SK-N-DZ (cell line): ENCODE measurements at regions not wholly inside any gene's neighbourhood (a gene's known extent, or its start where the extent isn't known, plus 50 kb on each side); places are given as distances from the start of the nearest gene placed in this dataset.
"Not testable (repeated sequence)": the region's sequence is repeated elsewhere in the genome, so short reads cannot be mapped to it uniquely, and the experiment has no call there.

Experiments used
- DNase-seq: peaks from one replicate; pipeline ENCODE4 v3.0.0-alpha.2; 2015; ENCODE audit warnings: low spot score

DNA sequence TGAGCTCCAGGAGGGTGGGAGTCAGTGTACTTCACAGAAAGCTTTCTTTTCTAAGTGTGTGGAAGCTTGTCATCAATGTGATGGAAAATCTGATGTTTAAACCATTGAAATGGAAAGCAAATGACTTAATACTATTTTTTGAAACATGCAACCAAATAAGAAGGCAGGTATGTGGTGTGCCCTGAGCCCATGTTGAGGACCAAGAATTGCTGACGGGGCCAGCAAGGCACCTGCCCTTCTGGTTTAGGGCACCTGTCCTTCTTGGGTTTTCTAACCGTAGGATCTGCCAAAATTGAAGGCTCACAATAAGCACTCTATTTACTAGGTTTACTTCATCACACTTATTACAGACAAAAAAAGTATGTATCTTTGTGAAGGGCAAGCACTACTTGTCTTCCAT is 537.7 kb downstream of the SOCS6 start:
- DNase-seq, result no peak

DNA sequence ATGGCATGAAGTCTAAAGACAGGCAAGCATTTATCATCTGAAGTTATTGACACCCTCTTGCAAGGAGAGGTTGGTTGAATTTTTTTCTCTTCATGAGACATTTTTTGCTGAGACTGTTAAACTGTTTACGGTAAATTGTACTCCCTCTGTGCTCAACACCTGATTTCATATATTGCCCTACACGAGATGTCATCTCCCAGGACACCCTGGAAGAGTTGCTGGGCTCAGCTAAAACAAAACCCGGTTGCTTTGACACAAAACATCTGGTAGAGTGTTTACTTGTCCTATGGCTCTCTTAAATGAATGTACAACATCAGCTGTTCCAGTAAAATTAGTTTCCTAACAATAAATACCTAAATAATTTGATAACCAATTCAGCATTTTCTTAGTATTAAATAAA is 533.8 kb downstream of the SOCS6 start:
- no peak for DNase-seq

DNA sequence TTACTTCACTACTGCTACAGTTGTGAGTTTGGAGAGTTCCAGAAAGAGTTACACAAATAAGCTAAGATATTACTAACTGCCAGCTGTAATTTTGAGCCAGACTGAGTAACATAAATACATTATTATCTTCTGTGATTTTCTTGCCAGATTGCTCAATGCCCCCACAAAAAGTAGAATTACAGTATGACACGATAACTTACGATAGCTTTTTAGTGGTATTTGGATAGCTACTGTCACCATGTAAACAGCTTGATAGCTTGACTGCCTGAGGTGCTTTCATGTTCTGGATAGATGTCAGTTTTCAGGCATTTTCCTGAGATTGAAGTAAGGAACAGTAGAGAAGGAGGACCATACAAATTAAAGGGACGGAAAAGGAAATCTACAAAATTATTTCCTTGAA is 533.3 kb downstream of the SOCS6 start:
- DNase-seq, result no peak

DNA sequence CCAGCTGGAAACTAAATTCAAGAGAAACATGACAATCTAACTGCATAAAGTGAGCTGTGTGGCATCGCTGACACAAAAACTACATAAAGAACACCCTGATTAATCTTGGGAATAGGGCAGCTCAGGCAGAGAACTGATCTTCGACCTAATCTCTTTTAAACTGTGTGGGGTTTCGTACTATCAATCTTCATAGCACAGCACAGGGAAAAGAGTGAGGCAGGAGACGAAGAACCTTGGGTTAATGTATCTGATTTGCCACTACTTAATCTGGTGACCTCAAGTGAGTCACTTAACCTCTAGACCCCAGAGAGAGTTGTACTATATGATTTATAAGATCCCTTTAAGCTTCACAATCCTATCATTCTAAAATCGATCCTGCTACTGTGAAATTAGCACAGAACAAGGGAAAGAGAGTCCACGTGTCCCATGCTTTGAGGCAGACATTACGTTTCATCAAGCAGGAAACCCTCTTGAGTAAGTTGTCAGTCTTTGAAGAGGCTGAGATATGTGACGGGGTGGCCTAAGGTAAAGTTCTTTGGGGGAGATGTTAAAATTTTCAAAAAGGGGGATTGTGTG is 519.7 kb downstream of the SOCS6 start:
- no peak for DNase-seq

DNA sequence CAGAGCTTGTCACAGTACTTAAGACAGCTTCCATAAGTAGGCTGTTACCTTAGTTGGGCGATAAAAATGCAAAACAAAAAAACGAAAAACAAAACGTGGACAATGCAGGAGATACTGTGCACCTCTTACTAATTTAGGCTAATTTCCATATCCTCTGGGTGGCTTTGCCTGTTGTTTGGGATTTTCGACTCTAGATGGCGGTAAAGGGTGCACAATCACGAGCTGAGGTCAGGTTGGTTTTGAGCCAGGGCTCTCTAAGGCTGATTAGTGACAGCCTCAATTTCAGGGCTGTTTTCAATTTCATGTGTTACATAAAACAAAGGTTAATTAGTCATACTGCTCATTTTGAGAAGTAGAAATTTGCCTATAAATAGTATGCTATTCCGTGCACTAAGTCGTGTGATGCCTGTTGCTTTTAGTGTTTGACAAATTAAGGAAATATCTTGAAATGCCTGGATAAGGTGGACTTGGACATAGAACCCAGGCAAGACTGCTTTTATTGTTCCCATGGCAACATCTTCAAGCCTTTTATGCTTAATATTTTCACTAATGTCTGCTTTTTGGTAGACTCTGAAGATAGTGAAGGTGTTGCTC is 493.1 kb downstream of the SOCS6 start:
- DNase-seq, result peak; percentile 65

DNA sequence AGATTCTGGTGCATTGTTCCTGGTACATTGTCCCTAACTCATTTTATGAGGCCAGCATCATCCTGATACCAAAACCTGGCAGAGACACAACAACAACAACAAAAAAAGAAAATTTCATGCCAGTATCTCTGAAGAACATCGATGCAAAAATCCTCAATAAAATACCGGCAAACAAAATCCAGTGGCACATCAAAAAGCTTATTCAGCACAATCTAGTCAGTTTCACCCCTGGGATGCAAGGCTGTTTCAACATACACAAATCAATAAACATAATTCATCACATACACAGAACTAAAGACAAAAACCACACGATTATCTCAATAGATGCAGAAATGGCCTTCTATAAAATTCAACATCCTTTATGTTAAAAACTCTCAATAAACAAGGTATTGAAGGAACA is 477.4 kb downstream of the SOCS6 start:
- not testable (repeated sequence) for DNase-seq

DNA sequence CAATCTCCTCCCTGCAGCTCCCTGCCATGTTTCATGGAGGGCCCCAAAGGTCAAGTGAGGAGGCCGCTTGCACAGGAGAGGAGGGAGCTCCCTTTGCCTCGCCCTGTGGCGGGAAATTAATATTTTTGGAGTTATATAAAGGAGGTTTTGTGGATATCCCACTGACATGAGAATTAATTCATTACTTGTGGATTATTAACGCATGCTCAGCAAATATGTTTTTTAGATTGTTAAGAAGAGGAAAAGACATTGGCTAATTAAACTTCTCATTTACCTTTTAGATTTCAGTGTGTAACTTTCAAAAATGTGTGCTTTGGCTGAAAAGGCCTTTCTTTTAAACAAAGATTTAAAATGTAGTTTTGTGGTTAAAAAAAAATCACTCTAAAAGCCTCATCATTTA is 474.0 kb downstream of the SOCS6 start:
- DNase-seq, result no peak

DNA sequence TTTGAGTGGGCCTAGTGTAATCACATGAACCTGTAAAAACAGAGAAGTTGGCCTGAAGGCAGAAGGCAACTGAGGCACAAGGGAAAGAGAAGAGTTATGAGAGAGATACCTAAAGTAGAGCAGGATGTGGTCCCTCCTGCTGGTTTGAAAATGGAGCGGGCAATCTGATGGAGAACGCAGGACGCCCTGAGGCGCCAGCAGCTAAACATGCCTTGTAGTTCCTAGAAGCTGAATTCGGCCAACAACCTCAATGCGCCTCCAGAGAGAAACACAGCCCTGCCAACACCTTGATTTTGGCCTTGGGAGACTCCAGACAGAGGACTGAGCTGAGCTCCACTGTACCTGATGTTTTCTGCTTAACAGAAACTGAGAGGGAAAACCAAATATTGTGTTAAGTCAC is 469.9 kb downstream of the SOCS6 start:
- DNase-seq, result no peak

DNA sequence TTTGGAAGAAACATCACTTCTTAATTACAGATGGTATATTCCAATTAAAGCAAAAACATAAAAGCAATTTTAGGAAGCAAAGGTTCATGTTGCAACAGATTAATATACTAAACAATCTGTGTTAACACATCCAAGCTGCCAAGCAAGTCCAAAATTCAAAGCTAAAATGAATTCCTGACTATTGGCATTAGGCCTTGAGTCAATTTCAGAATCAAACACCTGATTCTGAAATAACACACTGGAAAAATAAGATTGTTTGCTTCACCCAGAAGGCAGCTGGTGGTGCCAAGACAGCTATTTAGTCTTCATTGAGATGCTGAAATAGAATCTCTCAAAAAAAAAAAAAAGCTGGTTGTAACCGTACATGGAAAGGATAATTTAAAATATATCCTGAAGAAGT is 465.6 kb downstream of the SOCS6 start:
- DNase-seq, result no peak

DNA sequence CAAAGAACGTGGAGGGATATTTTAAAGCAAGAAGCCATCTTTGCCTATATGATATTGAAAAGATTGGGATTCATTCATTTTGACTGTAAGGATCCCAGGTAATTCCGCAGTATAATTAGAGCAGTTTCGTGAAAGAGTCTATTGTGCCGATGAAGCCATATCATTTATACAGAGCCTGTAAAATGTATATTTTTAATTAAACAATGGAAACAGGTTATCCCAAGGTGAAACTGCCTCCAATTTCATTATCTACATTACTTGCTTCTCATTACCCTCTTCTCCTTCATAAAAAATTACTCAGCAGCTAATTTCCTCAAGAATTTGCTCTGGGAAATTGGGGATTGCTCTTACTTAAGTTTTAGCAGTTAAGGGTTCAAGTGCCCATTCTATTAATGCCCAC is 444.1 kb downstream of the SOCS6 start:
- DNase-seq, result no peak

DNA sequence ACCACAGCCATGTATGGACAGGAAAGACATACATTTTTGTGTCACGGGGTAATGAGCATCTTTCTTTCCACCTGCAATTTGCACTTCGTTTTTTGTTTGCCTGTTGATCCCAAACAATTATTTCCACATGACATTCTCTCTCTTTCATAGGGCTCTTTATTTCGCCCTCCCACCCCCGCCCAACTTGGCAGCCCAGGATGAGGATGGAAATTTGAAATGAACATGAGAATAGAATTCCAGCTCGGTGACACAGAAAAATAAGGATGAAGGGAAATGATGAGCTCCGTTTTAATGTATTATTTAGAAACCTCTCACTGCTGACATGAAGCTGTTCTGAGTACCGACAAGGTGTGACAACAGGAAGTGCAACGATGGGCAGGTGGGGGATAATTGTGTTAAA is 443.3 kb downstream of the SOCS6 start:
- DNase-seq, result no peak

DNA sequence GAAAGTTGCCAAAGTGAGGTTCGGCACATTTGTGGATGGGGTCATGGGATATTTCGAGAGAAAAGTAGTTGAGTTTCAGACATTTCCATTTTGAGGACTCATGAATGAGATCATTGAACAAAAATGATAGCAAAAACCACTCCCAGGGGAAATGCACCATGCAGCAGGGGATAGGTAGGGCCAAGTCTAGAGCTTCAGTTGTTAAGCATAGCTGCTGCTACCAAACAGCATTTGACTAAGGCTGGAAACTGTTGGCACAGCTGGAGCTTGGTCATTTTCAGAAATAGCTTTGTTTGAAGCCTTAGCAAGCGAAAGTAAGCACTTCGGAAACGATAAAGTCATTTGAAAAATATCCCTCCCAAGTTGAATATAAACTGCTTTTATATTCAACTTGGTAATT is 431.8 kb downstream of the SOCS6 start:
- no peak for DNase-seq

DNA sequence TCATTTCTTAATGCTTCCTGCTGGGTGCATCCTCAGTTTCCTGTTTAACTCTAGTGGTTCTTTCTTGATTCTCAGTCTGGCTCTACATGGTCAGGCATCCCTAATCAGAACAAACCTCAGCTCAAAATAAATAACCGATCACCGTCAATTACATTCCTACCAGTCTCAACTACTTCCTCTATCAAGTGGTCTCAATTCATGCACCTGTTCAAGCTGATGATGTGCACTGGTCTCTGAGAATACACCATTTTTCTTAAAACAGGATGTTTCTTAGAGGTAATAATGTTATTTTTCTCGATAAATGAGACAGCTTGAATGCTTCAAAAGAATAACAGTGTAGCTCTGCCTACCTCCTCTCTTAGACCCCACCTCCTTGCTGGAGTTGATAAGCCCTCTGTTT is 420.9 kb downstream of the SOCS6 start:
- DNase-seq, result no peak

DNA sequence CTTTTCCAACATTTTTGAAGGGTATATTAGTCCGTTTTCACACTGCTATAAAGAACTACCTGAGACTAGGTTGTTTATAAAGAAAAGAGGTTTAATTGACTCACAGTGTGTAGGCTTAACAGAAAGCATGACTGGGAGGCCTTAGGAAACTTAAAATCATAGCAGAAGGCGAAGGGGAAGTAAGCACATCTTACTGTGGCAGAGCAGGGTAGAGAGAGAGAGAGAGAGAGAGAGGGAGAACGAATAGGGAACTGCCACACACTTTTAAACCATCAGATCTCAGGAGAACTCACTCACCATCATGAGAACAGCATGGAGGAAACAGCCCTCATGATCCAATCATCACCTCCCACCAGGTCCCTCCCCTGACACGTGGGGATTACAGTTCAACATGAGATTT is 420.3 kb downstream of the SOCS6 start:
- DNase-seq, result no peak

DNA sequence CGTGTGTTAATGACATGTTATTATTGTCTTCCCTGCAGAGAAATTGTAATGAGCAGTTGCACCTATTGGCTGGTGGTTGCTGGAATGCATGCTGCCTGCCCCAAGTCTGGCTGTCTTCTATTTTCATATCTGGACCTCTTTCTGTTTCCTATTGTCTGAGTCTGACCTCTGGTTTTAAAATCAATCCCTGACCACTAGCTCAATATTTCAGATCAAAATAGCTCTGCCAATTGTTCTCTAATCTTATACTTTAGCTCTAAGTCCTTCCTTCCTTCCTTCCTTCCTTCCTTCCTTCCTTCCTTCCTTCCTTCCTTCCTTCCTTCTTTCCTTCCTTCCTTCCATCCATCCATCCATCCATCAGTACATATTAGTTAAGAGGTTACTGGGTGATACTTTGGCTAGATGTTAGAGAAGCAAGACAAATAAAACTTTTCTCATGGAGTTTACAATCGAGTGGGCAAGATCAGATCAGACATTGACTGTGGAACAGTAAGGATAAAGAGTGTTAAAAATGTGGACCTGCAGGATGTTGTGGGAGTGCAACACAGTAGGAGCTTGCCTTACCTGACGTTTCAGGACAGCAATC is 417.1 kb downstream of the SOCS6 start:
- no peak for DNase-seq

DNA sequence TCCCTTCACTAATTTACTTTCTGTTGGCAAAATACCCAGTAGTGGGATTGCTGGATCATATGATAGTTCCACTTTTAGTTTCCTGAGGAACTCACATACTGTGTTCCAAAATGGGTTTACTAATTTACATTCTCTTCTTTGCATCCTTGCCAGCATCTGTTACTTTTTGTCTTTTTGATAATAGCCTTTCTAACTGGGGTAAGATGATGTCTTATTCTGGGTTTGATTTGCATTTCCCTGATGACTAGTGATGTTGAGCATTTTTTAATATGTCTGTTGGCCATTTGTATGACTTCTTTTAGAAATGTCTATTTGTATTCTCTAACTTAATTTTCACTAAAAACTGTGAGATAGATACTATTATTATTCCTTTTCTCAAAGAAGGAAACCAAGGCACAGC is 411.7 kb downstream of the SOCS6 start:
- no peak for DNase-seq

DNA sequence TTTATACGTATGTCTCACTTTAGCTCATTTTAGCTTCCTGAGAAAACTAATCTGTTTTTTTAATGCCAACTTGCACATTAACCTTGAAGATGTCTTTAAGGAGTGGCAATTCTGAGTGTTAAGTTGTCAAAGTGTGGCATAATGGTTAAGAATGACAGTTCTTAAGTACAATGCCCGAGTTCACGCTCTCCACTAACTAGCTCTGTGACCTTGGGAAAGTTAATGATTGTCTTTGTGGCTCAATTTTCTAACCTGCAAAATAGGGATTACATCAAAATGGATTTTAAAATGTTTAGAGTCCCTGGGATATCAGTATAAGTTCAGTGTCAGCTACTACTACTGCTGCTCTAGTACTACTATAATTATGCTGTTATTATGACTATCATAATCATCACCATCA is 409.7 kb downstream of the SOCS6 start:
- DNase-seq, result no peak

DNA sequence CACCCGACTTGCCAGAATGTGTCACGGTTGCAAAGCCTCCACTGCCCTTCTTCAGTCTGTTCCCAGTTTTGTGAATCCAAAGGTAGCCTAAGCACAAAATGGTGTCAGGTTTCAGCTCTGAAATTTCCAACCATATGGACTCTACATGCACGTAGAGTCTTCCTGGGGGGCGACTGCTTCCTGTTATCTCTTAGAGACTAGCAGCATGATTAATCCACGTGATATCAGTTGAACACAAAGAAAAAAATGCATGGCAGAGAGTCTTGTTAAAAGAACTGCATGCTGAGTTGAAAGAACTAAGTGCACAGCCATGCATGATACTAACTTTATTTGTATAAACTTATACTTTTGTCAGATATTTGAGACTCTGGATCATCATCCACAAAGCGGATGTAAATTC is 404.4 kb downstream of the SOCS6 start:
- peak; percentile 37 for DNase-seq

DNA sequence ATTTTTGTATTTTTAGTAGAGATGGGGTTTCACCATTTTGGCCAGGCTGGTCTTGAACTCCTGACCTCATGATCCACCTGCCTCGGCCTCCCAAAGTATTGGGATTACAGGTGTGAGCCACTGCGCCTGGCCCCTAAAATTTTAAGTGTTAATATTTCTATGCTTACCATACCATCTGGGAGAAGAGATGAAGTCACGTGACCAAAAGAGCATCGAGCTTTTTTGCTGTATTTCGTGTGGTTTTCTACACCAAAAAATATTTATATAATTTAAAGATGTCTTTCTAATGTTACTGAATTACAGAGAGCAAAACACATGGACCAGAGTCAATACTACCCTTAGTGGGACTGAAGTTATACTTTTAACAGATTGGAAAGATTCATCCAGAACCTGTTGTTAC is 400.9 kb downstream of the SOCS6 start:
- not testable (repeated sequence) for DNase-seq

DNA sequence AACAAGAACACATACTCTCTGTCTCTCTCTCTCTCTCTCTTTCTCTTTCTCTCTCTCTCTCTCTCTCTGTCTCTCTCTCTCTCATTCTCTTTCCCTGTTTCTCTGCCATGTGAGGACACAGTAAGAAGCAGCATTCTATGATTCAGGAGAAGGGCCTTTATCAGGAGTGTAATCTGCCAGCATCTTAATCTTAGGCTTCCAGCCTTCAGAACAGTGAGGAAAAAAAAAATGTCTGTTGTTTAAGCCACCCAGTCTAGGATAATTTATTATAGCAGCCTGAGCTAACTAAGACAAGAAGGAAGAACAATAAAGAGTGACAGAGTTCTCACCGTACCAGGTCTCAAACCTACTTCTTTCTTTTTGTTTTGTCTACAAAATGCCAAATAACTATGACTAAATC is 399.4 kb downstream of the SOCS6 start:
- peak; percentile 15 for DNase-seq

DNA sequence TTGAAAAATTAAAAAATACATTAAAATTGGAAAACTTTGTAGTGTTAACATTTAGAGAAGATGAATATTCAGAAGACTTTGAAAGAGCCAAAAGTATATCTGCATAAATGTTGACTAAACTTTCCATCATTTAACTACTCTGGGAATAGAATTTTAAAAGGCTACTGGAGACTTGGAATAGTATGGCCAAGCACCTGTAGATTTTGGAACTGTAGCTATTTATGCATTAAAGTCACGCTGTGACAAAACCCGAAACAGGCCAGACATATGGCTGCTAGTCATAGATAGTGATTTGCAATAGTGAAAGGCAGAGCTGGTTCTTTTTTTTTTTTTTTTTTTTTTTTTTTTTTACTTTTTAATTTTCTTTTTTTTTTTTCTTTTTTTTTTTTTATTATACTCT is 396.0 kb downstream of the SOCS6 start:
- no peak for DNase-seq

DNA sequence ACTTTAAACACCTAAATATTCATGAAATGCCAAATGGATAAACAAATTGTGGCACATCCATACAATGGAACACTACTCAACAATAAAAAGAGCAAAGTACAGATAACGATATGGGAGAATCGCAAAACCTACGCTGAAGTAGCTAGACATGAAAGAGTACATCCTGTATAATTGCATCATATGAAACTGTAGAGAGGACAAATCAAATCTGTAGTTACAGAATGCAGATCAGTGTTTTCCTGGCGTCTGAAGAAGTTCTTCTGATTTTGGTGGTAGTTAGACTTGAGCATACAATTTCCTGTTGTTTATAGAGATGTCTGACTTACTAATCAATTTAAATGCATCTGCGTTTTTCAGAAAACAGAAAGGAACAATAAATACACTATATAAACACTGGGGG is 394.4 kb downstream of the SOCS6 start:
- no peak for DNase-seq

DNA sequence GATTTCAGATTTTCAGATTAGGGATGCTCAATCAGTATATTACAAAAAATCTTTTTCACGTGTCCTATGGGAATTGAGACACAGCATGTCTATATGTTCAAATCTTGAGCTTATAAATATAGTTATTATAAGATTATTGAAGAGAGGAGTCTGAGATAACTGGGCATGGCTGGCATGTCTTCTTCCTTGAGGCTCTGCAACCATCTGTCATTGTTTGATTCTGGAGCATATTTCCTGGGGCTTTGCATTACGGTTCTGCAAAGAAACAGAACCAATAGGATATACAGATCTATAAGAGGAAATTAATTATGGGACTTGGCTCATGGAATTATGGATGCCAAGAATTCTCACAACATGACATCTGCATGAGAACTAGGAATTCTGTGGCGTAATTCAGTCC is 386.1 kb downstream of the SOCS6 start:
- DNase-seq, result no peak

DNA sequence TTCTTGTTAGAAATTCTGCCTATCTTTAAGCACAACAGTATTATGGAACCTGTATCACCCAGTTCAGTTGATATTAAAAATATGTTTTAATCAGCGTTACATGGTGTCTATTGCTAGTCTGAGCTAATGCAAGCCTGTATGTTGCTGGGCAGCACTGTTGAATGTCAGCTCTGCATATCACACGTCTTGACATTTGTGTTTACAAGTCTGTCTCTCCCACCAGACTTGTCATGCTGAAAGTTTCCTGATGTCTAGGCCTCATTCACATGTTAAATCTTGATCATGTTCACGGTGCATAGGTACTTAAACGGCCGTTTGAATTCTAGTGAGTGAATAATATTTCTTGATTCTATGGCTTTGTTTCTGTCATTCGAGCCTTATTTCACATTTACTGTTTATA is 385.0 kb downstream of the SOCS6 start:
- no peak for DNase-seq
